GM12872 (cell line): ENCODE measurements at regions not wholly inside any gene's neighbourhood (a gene's known extent, or its start where the extent isn't known, plus 50 kb on each side); places are given as distances from the start of the nearest gene placed in this dataset.

ENCODE experiments used
- CTCF ChIP-seq: IDR thresholded peaks from 3 replicates; pipeline ENCODE4 v1.5.1; 2011; ENCODE audit warnings: low read depth, mild to moderate bottlenecking, low read length, moderate library complexity; ENCODE audit not compliant: insufficient read depth

GRCh38 chr1:56442290-56442877, 137.0 kb downstream of the PLPP3 start:
- TF ChIP-seq CTCF: no peak

GRCh38 chr1:56441601-56442000, 137.8 kb downstream of the PLPP3 start:
- no peak for TF ChIP-seq CTCF

GRCh38 chr1:56439610-56440264, 139.6 kb downstream of the PLPP3 start:
- TF ChIP-seq CTCF: no peak

GRCh38 chr1:56438901-56439551, 140.3 kb downstream of the PLPP3 start:
- no peak for TF ChIP-seq CTCF

- TF ChIP-seq CTCF: no peak
Observed at GRCh38 chr1:56437959-56438358, 141.4 kb downstream of the PLPP3 start.

GRCh38 chr1:56436912-56437417, 142.4 kb downstream of the PLPP3 start:
- no peak for TF ChIP-seq CTCF

GRCh38 chr1:56436296-56436695, 143.1 kb downstream of the PLPP3 start:
- TF ChIP-seq CTCF: no peak
